ENCODE measurements at regions not wholly inside any gene's neighbourhood (a gene's known extent, or its start where the extent isn't known, plus 50 kb on each side); places are given as distances from the start of the nearest gene placed in this dataset.

DNA sequence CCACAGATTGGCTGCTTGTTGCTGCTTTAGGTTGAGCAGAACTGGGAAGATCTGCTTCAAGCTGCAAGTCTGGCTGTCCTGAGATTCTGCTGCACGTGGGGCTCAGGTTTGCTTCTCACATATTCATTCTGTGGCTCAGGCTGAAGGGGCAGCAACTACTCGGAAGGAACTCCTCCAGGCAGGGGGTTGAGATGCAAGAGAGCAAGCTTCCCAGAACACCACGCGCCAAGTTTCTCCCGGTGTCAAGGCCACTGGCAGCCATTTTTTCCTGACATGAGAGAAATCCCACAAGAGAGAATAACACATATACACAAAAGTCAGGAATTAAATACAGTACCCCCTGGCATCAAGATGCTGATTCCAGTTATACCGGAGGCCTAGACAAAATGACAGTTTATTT lies 887.6 kb upstream of the SLC10A2 start:
- intact Hi-C loops (cut with DNase I, micrococcal nuclease) = no loop called here
- ATAC-seq = no peak
- TF ChIP-seq, protein P1, sequence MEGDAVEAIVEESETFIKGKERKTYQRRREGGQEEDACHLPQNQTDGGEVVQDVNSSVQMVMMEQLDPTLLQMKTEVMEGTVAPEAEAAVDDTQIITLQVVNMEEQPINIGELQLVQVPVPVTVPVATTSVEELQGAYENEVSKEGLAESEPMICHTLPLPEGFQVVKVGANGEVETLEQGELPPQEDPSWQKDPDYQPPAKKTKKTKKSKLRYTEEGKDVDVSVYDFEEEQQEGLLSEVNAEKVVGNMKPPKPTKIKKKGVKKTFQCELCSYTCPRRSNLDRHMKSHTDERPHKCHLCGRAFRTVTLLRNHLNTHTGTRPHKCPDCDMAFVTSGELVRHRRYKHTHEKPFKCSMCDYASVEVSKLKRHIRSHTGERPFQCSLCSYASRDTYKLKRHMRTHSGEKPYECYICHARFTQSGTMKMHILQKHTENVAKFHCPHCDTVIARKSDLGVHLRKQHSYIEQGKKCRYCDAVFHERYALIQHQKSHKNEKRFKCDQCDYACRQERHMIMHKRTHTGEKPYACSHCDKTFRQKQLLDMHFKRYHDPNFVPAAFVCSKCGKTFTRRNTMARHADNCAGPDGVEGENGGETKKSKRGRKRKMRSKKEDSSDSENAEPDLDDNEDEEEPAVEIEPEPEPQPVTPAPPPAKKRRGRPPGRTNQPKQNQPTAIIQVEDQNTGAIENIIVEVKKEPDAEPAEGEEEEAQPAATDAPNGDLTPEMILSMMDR (IDR thresholded peaks at IDR 0.05) = no peak

DNA sequence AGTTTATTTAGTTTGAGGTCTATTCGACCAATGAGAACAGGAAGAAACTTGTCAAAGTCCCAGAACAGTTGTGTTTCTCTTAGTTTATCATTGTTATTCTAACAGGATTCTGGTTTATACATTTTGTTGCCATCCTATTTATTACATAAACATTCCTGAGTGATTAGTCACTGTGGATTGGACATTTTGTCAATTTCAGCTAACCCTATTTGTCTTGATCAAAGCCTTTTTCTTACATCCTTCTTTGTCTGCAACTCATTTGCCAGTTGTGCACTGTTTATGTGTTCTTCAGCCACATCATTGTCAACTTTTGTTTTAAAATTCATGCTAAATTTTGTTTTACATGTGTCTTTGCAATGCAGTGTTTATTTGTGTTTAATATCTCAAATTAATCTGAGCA lies 886.0 kb upstream of the SLC10A2 start:
- Histone ChIP-seq H3K4me3 (no peak overlapping the region), H3K4me1 (ENCODE audit: low read depth) (no peaks in the 10 kb centered on the region), H3K36me3 (ENCODE audit: low read depth) (no peaks in the 10 kb centered on the region), H3K9me3 (no peaks in the 10 kb centered on the region)
- TF ChIP-seq, protein P1 (IDR thresholded peaks at IDR 0.05) = no peak
- no peak for DNase-seq
- intact Hi-C loops (cut with DNase I, micrococcal nuclease) = no loop called here
- ATAC-seq = no peak

More for the DNA sequence above, 887.6 kb upstream of the SLC10A2 start:
- H3K9me3 ChIP-seq = no peaks in the 10 kb centered on the region
- no peak for DNase-seq
- no peak overlapping the region for H3K4me3 ChIP-seq
- H3K4me1 ChIP-seq (ENCODE audit: low read depth) = no peaks in the 10 kb centered on the region
- H3K36me3 ChIP-seq (ENCODE audit: low read depth) = no peaks in the 10 kb centered on the region

DNA sequence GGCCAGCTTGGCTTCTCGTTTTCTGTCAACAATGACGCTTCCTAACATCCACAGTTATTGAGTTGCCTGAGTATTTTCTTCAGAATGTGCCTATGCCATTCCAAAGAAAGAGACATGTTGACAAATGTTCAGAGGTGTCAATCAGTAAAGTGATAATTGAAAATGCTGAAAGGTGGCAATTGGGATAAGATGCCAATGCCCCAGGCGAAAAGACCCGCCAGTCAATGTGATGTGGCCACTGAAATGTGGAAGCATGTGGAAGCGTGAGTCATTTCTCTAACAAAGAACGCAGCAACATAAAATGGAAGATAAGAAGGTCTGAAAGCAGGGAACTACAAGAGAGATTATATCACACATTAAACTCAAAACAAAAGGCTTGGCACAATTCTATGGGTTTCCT lies 882.2 kb upstream of the SLC10A2 start:
- intact Hi-C loops (cut with DNase I, micrococcal nuclease) = no loop called here
- H3K36me3 ChIP-seq (ENCODE audit: low read depth) = no peaks in the 10 kb centered on the region
- DNase-seq (no peak), ATAC-seq (no peak)
- H3K4me1 ChIP-seq (ENCODE audit: low read depth) = no peaks in the 10 kb centered on the region
- H3K4me3 ChIP-seq = no peak overlapping the region
- no peaks in the 10 kb centered on the region for H3K9me3 ChIP-seq
- TF ChIP-seq, protein P1 (IDR thresholded peaks at IDR 0.05) = no peak

DNA sequence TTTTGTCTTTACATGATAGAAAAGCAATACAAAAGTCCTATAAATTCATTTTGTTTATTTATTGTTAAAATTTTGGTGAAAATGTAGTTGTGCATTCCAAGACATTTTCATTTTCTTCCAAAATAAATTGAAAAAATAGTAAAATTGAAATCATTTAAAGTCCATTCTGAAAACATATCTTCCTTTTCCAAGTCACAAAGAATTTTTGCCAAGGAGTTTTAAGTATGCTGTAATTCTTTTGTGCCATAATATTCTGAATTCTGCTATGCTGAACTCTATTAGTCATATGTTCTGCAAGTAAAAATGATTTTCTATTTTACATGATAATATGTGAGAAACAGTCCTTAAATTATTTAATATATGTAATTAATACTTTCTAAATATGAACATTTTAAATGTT lies 879.6 kb upstream of the SLC10A2 start:
- DNase-seq = no peak
- Histone ChIP-seq H3K4me3 (no peak overlapping the region), H3K4me1 (ENCODE audit: low read depth) (no peaks in the 10 kb centered on the region), H3K36me3 (ENCODE audit: low read depth) (no peaks in the 10 kb centered on the region), H3K9me3 (no peaks in the 10 kb centered on the region)
- TF ChIP-seq, protein P1 (IDR thresholded peaks at IDR 0.05) = no peak
- intact Hi-C loops (cut with DNase I, micrococcal nuclease) = no loop called here
- ATAC-seq = no peak

DNA sequence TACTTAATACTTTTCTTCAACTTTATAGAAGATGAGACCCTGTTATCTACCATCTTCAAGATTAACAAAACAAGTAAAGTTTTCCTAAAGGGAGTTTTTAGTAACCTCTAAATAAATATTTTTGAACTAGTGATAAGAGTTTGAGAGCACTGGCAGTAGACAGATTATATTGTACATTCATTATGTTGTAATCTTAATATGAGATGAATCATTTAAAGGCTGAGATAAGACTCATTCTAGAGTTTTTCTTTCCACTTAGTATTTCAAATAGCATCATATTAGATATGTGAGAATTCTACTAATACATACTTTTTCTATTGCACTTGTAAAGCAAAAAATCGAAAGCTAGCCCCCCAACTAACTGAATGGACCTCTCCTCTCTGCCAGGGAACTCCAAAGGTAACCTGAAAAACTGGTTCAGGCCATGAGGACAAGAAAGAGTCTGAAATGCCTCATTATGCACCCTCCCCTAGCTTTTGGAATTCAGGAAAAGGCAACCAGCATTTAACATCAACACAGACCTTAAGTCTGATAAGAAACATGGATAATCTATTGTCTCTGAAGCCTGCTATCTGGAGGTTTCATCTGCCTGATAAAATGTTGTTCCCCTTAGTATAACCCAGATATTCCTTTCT lies 875.4 kb upstream of the SLC10A2 start:
- Histone ChIP-seq H3K9me3 (no peaks in the 10 kb centered on the region), H3K4me1 (ENCODE audit: low read depth) (no peaks in the 10 kb centered on the region), H3K36me3 (ENCODE audit: low read depth) (no peaks in the 10 kb centered on the region), H3K4me3 (no peak overlapping the region)
- intact Hi-C loops (cut with DNase I, micrococcal nuclease) = no loop called here
- TF ChIP-seq, protein P1 (IDR thresholded peaks at IDR 0.05) = no peak
- DNase-seq (no peak), ATAC-seq (no peak)

DNA sequence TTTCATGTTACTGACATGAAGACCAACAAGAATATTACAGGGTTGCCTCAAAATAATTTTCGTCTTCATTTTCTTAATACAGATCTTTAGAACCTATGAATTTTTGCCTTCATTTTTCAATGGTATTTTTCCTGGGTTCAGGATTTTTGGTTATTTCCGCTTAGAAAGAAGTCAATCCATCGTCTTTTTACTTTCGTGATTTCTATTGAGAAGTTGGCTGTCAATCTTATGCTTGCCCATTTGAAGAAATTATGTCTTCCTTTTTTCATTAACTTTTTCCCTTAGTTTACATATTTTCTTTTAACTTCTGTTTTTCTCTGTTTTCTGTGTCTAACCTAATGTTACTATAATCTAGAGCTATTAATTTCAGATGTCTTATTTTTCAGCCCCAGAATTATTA lies 868.9 kb upstream of the SLC10A2 start:
- Histone ChIP-seq H3K9me3 (peaks cover 4% of the 10 kb centered on the region), H3K36me3 (ENCODE audit: low read depth) (no peaks in the 10 kb centered on the region), H3K4me1 (ENCODE audit: low read depth) (no peaks in the 10 kb centered on the region), H3K4me3 (no peak overlapping the region)
- TF ChIP-seq, protein P1 (IDR thresholded peaks at IDR 0.05) = no peak
- intact Hi-C loops (cut with DNase I, micrococcal nuclease) = no loop called here
- DNase-seq = no peak
- ATAC-seq = no peak
